Caco-2 (cell line): ENCODE measurements at regions not wholly inside any gene's neighbourhood (a gene's known extent, or its start where the extent isn't known, plus 50 kb on each side); places are given as distances from the start of the nearest gene placed in this dataset.
A peak's percentile ranks its signal among the peaks of the same experiment; 100 is the strongest.

Source experiments
- BruUV-seq: library from RNA; stranded (reverse); fragments of 400-500 nt; replicated peaks from 2 replicates; lab custom pipeline; 2021; lab: Mats Ljungman, UMichigan
- CTCF ChIA-PET: fragments of 300-600 bp; sonication (Branson Sonifier 250); formaldehyde crosslinking; loops from one replicate; lab custom pipeline; 2022; ENCODE audit warnings: antibody characterized with exemption; lab: Charles Lee
- POLR2A ChIA-PET: fragments of 300-600 bp; sonication (Branson Sonifier 250); formaldehyde crosslinking; loops from one replicate; lab custom pipeline; 2022; ENCODE audit warnings: antibody characterized with exemption; lab: Charles Lee
- DNase-seq, 2 experiments: peaks; one replicate each; pipeline versions ENCODE4 v3.0.0 to v3.0.0-alpha.2; 2020 to 2022
- H3K27me3 ChIP-seq: replicated peaks from 2 replicates; pipeline ENCODE4 v1.6.0; 2011; ENCODE audit warnings: low read length; ENCODE audit not compliant: control insufficient read depth, insufficient read depth
- H3K36me3 ChIP-seq: 2 replicates; pipeline ENCODE4 v1.5.1; 2011; ENCODE audit warnings: low read length; ENCODE audit not compliant: control insufficient read depth, insufficient read depth
- H3K4me1 ChIP-seq: fragments of 250-450 bp; sonication (Bioruptor Pico); 2 replicates; pipeline ENCODE4 v1.5.1; 2020; ENCODE audit warnings: mild to moderate bottlenecking
- H3K4me3 ChIP-seq: 2 replicates; pipeline ENCODE4 v1.5.1; 2011; ENCODE audit warnings: low read depth, mild to moderate bottlenecking, control low read depth, low read length
- H3K9me3 ChIP-seq: fragments of 250-450 bp; sonication (Bioruptor Pico); 2 replicates; pipeline ENCODE4 v1.5.1; 2020; ENCODE audit warnings: mild to moderate bottlenecking, moderate library complexity
- H3K27ac Mint-ChIP-seq: one replicate; pipeline ENCODE4 v1.8.0; 2022; ENCODE audit warnings: mixed read lengths; ENCODE audit not compliant: unreplicated experiment
- H3K27me3 Mint-ChIP-seq: one replicate; pipeline ENCODE4 v1.8.0; 2022; ENCODE audit warnings: mixed read lengths; ENCODE audit not compliant: insufficient read depth, unreplicated experiment
- H3K36me3 Mint-ChIP-seq: one replicate; pipeline ENCODE4 v1.8.0; 2022; ENCODE audit warnings: mild to moderate bottlenecking, mixed read lengths; ENCODE audit not compliant: insufficient read depth, unreplicated experiment
- H3K4me1 Mint-ChIP-seq: one replicate; pipeline ENCODE4 v1.8.0; 2022; ENCODE audit warnings: low read depth, mixed read lengths; ENCODE audit not compliant: unreplicated experiment
- H3K4me3 Mint-ChIP-seq: one replicate; pipeline ENCODE4 v1.8.0; 2022; ENCODE audit warnings: mild to moderate bottlenecking, moderate library complexity, mixed read lengths; ENCODE audit not compliant: unreplicated experiment
- H3K9me3 Mint-ChIP-seq: one replicate; pipeline ENCODE4 v1.8.0; 2022; ENCODE audit warnings: mixed read lengths; ENCODE audit not compliant: unreplicated experiment
- intact Hi-C: fragments of 100-400 bp; cut with micrococcal nuclease; formaldehyde crosslinking; loops from one replicate; pipeline ENCODE4 v1.10.0; 2022; ENCODE audit not compliant: unreplicated experiment
- TF ChIP-seq, protein P1 (sequence below), 2 experiments: fragments of 200-600 bp in 1 of 2; IDR thresholded peaks; 1 replicate in 1 of 2; 2 replicates in 1 of 2; pipeline versions ENCODE4 v1.5.1 to v1.8.0; 2011 to 2022; ENCODE audit warnings: antibody characterized with exemption in 1 of 2, control low read depth in 1 of 2, inconsistent platforms in 1 of 2, low read depth in 1 of 2, low read length in 1 of 2, mild to moderate bottlenecking in 1 of 2, moderate library complexity in 1 of 2; ENCODE audit not compliant: insufficient read depth in 1 of 2, severe bottlenecking in 1 of 2, unreplicated experiment in 1 of 2

DNA sequence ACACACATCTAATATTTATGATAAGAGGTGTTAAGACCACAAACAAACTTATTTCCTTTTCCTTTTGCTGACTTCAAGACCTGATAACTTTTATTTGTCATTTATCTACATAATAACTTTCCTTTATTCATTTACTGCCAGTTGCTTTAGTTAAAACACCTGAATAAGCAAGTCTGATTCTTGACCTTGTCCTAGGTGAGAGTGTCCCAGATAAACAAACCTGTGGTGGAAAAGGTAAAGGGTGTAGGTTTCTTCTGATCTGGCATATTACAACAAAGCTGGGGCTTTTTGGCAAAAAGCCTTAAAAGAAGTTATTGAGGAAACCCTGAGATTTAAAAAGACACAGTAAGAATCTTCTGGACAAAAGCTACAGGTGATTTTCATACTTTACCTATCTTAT is 191.5 kb downstream of the ZBBX start:
- ChIA-PET POLR2A (no interaction called here), CTCF (no interaction called here)
- H3K9me3 Mint-ChIP-seq = no peaks in the 10 kb centered on the region
- no peaks in the 10 kb centered on the region for H3K27me3 ChIP-seq
- no peak for DNase-seq
- H3K36me3 ChIP-seq = no peaks in the 10 kb centered on the region
- BruUV-seq = no TSS peak
- H3K36me3 Mint-ChIP-seq = no peaks in the 10 kb centered on the region
- no peaks in the 10 kb centered on the region for H3K4me1 ChIP-seq
- TF ChIP-seq, protein P1, sequence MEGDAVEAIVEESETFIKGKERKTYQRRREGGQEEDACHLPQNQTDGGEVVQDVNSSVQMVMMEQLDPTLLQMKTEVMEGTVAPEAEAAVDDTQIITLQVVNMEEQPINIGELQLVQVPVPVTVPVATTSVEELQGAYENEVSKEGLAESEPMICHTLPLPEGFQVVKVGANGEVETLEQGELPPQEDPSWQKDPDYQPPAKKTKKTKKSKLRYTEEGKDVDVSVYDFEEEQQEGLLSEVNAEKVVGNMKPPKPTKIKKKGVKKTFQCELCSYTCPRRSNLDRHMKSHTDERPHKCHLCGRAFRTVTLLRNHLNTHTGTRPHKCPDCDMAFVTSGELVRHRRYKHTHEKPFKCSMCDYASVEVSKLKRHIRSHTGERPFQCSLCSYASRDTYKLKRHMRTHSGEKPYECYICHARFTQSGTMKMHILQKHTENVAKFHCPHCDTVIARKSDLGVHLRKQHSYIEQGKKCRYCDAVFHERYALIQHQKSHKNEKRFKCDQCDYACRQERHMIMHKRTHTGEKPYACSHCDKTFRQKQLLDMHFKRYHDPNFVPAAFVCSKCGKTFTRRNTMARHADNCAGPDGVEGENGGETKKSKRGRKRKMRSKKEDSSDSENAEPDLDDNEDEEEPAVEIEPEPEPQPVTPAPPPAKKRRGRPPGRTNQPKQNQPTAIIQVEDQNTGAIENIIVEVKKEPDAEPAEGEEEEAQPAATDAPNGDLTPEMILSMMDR (IDR thresholded peaks at IDR 0.05; ENCODE audit: insufficient read depth in 1 of 2, low read depth in 1 of 2, low read length in 1 of 2, severe bottlenecking in 1 of 2, unreplicated experiment in 1 of 2) = no peak
- H3K9me3 ChIP-seq = no peaks in the 10 kb centered on the region
- no peak overlapping the region for H3K4me3 ChIP-seq
- no peak overlapping the region for H3K27ac Mint-ChIP-seq
- no peaks in the 10 kb centered on the region for H3K4me1 Mint-ChIP-seq
- intact Hi-C loops = no loop called here
- no peak overlapping the region for H3K4me3 Mint-ChIP-seq
- H3K27me3 Mint-ChIP-seq = no peaks in the 10 kb centered on the region

DNA sequence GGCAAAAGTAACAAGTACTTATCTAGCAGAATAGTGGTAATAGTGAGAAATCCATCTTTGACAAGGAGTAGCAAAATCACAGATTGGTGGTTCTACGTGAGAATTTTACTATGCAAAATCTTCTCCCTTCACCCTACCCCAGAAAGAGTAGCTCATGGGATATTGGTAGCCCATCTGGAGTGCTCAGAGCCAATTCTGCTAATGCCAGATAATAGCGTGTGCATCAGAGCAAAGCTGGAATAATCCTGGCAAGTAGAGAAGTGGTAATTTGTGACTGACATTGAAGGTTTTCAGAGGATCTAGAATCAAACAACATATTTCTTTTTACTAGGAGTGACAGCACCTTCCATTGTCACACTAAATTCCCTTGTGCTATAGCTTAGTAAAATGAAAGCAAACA is 192.9 kb downstream of the ZBBX start:
- H3K9me3 Mint-ChIP-seq = no peaks in the 10 kb centered on the region
- TF ChIP-seq, protein P1 (IDR thresholded peaks at IDR 0.05; ENCODE audit: insufficient read depth in 1 of 2, low read depth in 1 of 2, low read length in 1 of 2, severe bottlenecking in 1 of 2, unreplicated experiment in 1 of 2) = no peak
- H3K4me3 Mint-ChIP-seq = no peak overlapping the region
- H3K36me3 ChIP-seq = no peaks in the 10 kb centered on the region
- no peaks in the 10 kb centered on the region for H3K4me1 Mint-ChIP-seq
- no peaks in the 10 kb centered on the region for H3K36me3 Mint-ChIP-seq
- ChIA-PET POLR2A (no interaction called here), CTCF (no interaction called here)
- H3K27ac Mint-ChIP-seq = no peak overlapping the region
- no peaks in the 10 kb centered on the region for H3K9me3 ChIP-seq
- H3K27me3 ChIP-seq = no peaks in the 10 kb centered on the region
- DNase-seq = no peak
- intact Hi-C loops = no loop called here
- H3K4me3 ChIP-seq = no peak overlapping the region
- H3K4me1 ChIP-seq = no peaks in the 10 kb centered on the region
- H3K27me3 Mint-ChIP-seq = no peaks in the 10 kb centered on the region
- no TSS peak for BruUV-seq

DNA sequence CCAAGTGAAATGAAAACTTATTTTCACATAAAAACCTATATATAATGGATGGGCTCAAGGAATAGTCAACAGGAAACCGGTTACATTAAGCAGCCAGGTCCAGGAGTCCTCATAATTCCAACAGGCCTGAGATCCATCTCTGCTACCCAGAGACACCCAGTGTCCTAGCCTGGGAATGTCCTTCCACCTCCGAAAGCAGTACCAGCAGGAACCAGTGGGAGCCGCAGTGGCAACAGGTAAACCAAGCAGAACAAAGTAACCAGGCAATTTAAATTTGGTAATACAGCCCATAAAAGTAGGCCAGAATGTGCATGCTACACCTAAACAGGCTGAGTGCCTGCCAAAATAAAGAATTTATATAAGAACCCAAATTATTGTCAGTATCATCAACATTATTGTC is 195.6 kb downstream of the ZBBX start:
- Histone ChIP-seq H3K4me3 (no peak overlapping the region), H3K27me3 (no peaks in the 10 kb centered on the region), H3K4me1 (no peaks in the 10 kb centered on the region), H3K36me3 (no peaks in the 10 kb centered on the region), H3K9me3 (no peaks in the 10 kb centered on the region)
- H3K4me1 Mint-ChIP-seq = no peaks in the 10 kb centered on the region
- H3K4me3 Mint-ChIP-seq = no peak overlapping the region
- TF ChIP-seq, protein P1 (IDR thresholded peaks at IDR 0.05; ENCODE audit: insufficient read depth in 1 of 2, low read depth in 1 of 2, low read length in 1 of 2, severe bottlenecking in 1 of 2, unreplicated experiment in 1 of 2) = peak; percentile 15 to 17
- H3K9me3 Mint-ChIP-seq = no peaks in the 10 kb centered on the region
- ChIA-PET CTCF (no interaction called here), POLR2A (no interaction called here)
- BruUV-seq = no TSS peak
- DNase-seq = peak in 1 of 2 experiments; percentile 33
- no peak overlapping the region for H3K27ac Mint-ChIP-seq
- H3K36me3 Mint-ChIP-seq = no peaks in the 10 kb centered on the region
- H3K27me3 Mint-ChIP-seq = no peaks in the 10 kb centered on the region
- intact Hi-C loops = no loop called here
